ENCODE measurements at regions not wholly inside any gene's neighbourhood (a gene's known extent, or its start where the extent isn't known, plus 50 kb on each side); places are given as distances from the start of the nearest gene placed in this dataset.

- H2AFZ ChIP-seq (ENCODE audit: low read length): no peak overlapping the region
- TF ChIP-seq CTCF (conservative IDR thresholded peaks at IDR 0.05): no peak
Observed at GRCh38 chr20:56928007-56928406, 298.9 kb downstream of the TFAP2C start.

More at GRCh38 chr20:56928007-56928406, 298.9 kb downstream of the TFAP2C start:
- Mint-ChIP-seq H3K4me3 (peak overlapping the region in 1 of 2 experiments; percentile 3; a peak in 2 of 5 replicates), H3K36me3 (ENCODE audit: insufficient read depth in 1 of 3, low read depth in 3 of 3) (no peaks in the 10 kb centered on the region; a peak in 1 of 7 replicates), H3K27ac (peak overlapping the region in 1 of 3 experiments; percentile 55; a peak in 2 of 7 replicates), H3K27me3 (ENCODE audit: low read depth) (peaks cover 58% of the 10 kb centered on the region), H3K9me3 (peaks cover 0 to 4% of the 10 kb centered on the region in 2 experiments; a peak in 2 of 5 replicates), H3K4me1 (peaks cover 57 to 58% of the 10 kb centered on the region in 2 experiments)
- peak overlapping the region; percentile 8 for H3K4me2 ChIP-seq (ENCODE audit: insufficient read depth, insufficient read length, low read length)
- no peak overlapping the region for H2BK15ac ChIP-seq (ENCODE audit: low read depth, low read length)
- no peaks in the 10 kb centered on the region for H3K79me2 ChIP-seq (ENCODE audit: insufficient read depth, low read length)
- H2BK120ac ChIP-seq (ENCODE audit: low read depth, low read length, poor library complexity, severe bottlenecking): no peak overlapping the region
- H3K23me2 ChIP-seq (ENCODE audit: insufficient read length, low read depth, low read length, poor library complexity, severe bottlenecking): peaks cover 11% of the 10 kb centered on the region
- no peak overlapping the region for H3K56ac ChIP-seq (ENCODE audit: insufficient read length, low read depth, low read length)
- H2AK5ac ChIP-seq (ENCODE audit: insufficient read length, low read length): no peak overlapping the region
- no CpG with 5 or more reads among the region's 5 CpGs for WGBS (ENCODE audit: extremely low coverage, insufficient read length, low lambda C conversion rate)
- H3K18ac ChIP-seq (ENCODE audit: insufficient read length, low read depth, low read length): no peak overlapping the region
- H3K4me1 ChIP-seq (ENCODE audit: insufficient read depth, low read length): peaks cover 12% of the 10 kb centered on the region; the same call in 1 of the 2 replicates
- H3K23ac ChIP-seq (ENCODE audit: insufficient read length, low read depth, low read length): no peak overlapping the region
- H3K9ac ChIP-seq (ENCODE audit: extremely low read depth, insufficient read length, low read length): no peak overlapping the region
- no peak overlapping the region for H3T11ph ChIP-seq (ENCODE audit: low read length)
- H4K5ac ChIP-seq (ENCODE audit: insufficient read length, low read depth, low read length): no peak overlapping the region
- H4K91ac ChIP-seq (ENCODE audit: insufficient read length, low read depth, low read length): no peak overlapping the region
- H3K27me3 ChIP-seq (ENCODE audit: insufficient read depth, low read length): peaks cover 21% of the 10 kb centered on the region; the same call in 1 of the 2 replicates
- H4K8ac ChIP-seq (replicated peaks; ENCODE audit: insufficient read length, low read depth, low read length): no peak overlapping the region
- no peak for DNase-seq
- H3K14ac ChIP-seq (ENCODE audit: insufficient read depth, low read length): no peak overlapping the region
- H4K20me1 ChIP-seq (ENCODE audit: control insufficient read depth, insufficient read depth, insufficient read length): no peaks in the 10 kb centered on the region
- H3K4ac ChIP-seq (ENCODE audit: low read depth, low read length): no peak overlapping the region
- H2BK20ac ChIP-seq (ENCODE audit: low read depth, low read length, poor library complexity, severe bottlenecking): no peak overlapping the region
- no peaks in the 10 kb centered on the region for H3K9me3 ChIP-seq (ENCODE audit: control insufficient read depth, low read depth, low read length)
- no peak overlapping the region for H3K27ac ChIP-seq (ENCODE audit: insufficient read length, low read depth, low read length)
- no peak overlapping the region for H2BK12ac ChIP-seq (ENCODE audit: insufficient read length, low read depth, low read length)
- no peaks in the 10 kb centered on the region for H3K79me1 ChIP-seq (ENCODE audit: insufficient read depth, low read depth, low read length, poor library complexity, severe bottlenecking)
- H2BK5ac ChIP-seq (ENCODE audit: insufficient read length, low read length): no peak overlapping the region
